ENCODE measurements at regions not wholly inside any gene's neighbourhood (a gene's known extent, or its start where the extent isn't known, plus 50 kb on each side); places are given as distances from the start of the nearest gene placed in this dataset.
A peak's percentile ranks its signal among the peaks of the same experiment; 100 is the strongest.
"Not testable (repeated sequence)": the region's sequence is repeated elsewhere in the genome, so short reads cannot be mapped to it uniquely, and the experiment has no call there.

- TF ChIP-seq TAF1 (conservative IDR thresholded peaks at IDR 0.05) (no peak), RAD21 (IDR thresholded peaks at IDR 0.05) (no peak), HNF4A (conservative IDR thresholded peaks at IDR 0.05) (no peak)
- Histone ChIP-seq H3K4me3 (ENCODE audit: low read depth in 1 of 3, low read length in 3 of 3) (peak overlapping the region in 1 of 3 donors; percentile 1), H3K36me3 (ENCODE audit: control insufficient read depth in 4 of 4, insufficient read depth in 3 of 4, low read depth in 1 of 4, low read length in 3 of 4) (no peaks in the 10 kb centered on the region), H3K27ac (ENCODE audit: low read depth in 1 of 2, low read length in 2 of 2) (no peak overlapping the region), H3K9me3 (ENCODE audit: control insufficient read depth in 4 of 4, low read length in 3 of 4) (peaks cover 0 to 3% (median 2%) of the 10 kb centered on the region in 4 donors), H3K9ac (ENCODE audit: low read depth in 1 of 2, low read length in 2 of 2) (no peak overlapping the region), H3K27me3 (ENCODE audit: control insufficient read depth in 4 of 4, insufficient read depth in 4 of 4, low read length in 3 of 4) (no peaks in the 10 kb centered on the region), H3K4me1 (ENCODE audit: control insufficient read depth in 4 of 4, insufficient read depth in 4 of 4, low read length in 3 of 4) (no peaks in the 10 kb centered on the region)
- DNase-seq (ENCODE audit: low spot score): no peak
- WGBS: 90% methylated on average over 2 of the region's 2 CpGs
These were observed 156.3 kb downstream of the MTHFS start for GRCh38 chr15:79740561-79740960.

GRCh38 chr15:79743032-79743431 lies 153.8 kb downstream of the MTHFS start:
- H3K27ac ChIP-seq (ENCODE audit: low read depth in 1 of 2, low read length in 2 of 2): no peak overlapping the region
- 93% methylated on average over 10 of the region's 10 CpGs for WGBS

GRCh38 chr15:79744485-79744884 lies 152.3 kb downstream of the MTHFS start:
- H3K9ac ChIP-seq (ENCODE audit: low read depth in 1 of 2, low read length in 2 of 2); DNase-seq (ENCODE audit: low spot score); H3K27me3 ChIP-seq (ENCODE audit: control insufficient read depth in 4 of 4, insufficient read depth in 4 of 4, low read length in 3 of 4); H3K27ac ChIP-seq (ENCODE audit: low read depth in 1 of 2, low read length in 2 of 2); H3K36me3 ChIP-seq (ENCODE audit: control insufficient read depth in 4 of 4, insufficient read depth in 3 of 4, low read depth in 1 of 4, low read length in 3 of 4); H3K9me3 ChIP-seq (ENCODE audit: control insufficient read depth in 4 of 4, low read length in 3 of 4); H3K4me3 ChIP-seq (ENCODE audit: low read depth in 1 of 3, low read length in 3 of 3); H3K4me1 ChIP-seq (ENCODE audit: control insufficient read depth in 4 of 4, insufficient read depth in 4 of 4, low read length in 3 of 4): not testable (repeated sequence)
- 54% methylated on average over 3 of the region's 3 CpGs for WGBS

More at GRCh38 chr15:79743032-79743431, 153.8 kb downstream of the MTHFS start:
- Histone ChIP-seq H3K36me3 (ENCODE audit: control insufficient read depth in 4 of 4, insufficient read depth in 3 of 4, low read depth in 1 of 4, low read length in 3 of 4) (no peaks in the 10 kb centered on the region), H3K9ac (ENCODE audit: low read depth in 1 of 2, low read length in 2 of 2) (no peak overlapping the region), H3K27me3 (ENCODE audit: control insufficient read depth in 4 of 4, insufficient read depth in 4 of 4, low read length in 3 of 4) (no peaks in the 10 kb centered on the region), H3K4me3 (ENCODE audit: low read depth in 1 of 3, low read length in 3 of 3) (no peak overlapping the region), H3K4me1 (ENCODE audit: control insufficient read depth in 4 of 4, insufficient read depth in 4 of 4, low read length in 3 of 4) (no peaks in the 10 kb centered on the region), H3K9me3 (ENCODE audit: control insufficient read depth in 4 of 4, low read length in 3 of 4) (peaks cover 0 to 2% (median under 1%) of the 10 kb centered on the region in 4 donors)
- DNase-seq (ENCODE audit: low spot score): no peak
- TF ChIP-seq FOXA2 (IDR thresholded peaks at IDR 0.05) (no peak), ATF3 (IDR thresholded peaks at IDR 0.05) (no peak), EGR1 (IDR thresholded peaks at IDR 0.05; ENCODE audit: low read depth in 2 of 2) (no peak), RXRA (IDR thresholded peaks at IDR 0.05) (no peak), JUND (IDR thresholded peaks at IDR 0.05) (no peak)

- DNase-seq (ENCODE audit: low spot score): no peak
- Histone ChIP-seq H3K36me3 (ENCODE audit: control insufficient read depth in 4 of 4, insufficient read depth in 3 of 4, low read depth in 1 of 4, low read length in 3 of 4) (no peaks in the 10 kb centered on the region), H3K27ac (ENCODE audit: low read depth in 1 of 2, low read length in 2 of 2) (no peak overlapping the region), H3K4me1 (ENCODE audit: control insufficient read depth in 4 of 4, insufficient read depth in 4 of 4, low read length in 3 of 4) (no peaks in the 10 kb centered on the region), H3K9ac (ENCODE audit: low read depth in 1 of 2, low read length in 2 of 2) (no peak overlapping the region), H3K27me3 (ENCODE audit: control insufficient read depth in 4 of 4, insufficient read depth in 4 of 4, low read length in 3 of 4) (no peaks in the 10 kb centered on the region), H3K4me3 (ENCODE audit: low read depth in 1 of 3, low read length in 3 of 3) (no peak overlapping the region), H3K9me3 (ENCODE audit: control insufficient read depth in 4 of 4, low read length in 3 of 4) (no peaks in the 10 kb centered on the region)
- TF ChIP-seq CTCF (IDR thresholded peaks at IDR 0.05; ENCODE audit: low read depth, low read length, missing input control) (no peak), FOXA1 (IDR thresholded peaks at IDR 0.05) (no peak), GABPA (IDR thresholded peaks at IDR 0.05 in 1 of 2, conservative IDR thresholded peaks at IDR 0.05 in 1 of 2) (no peak), MAX (IDR thresholded peaks at IDR 0.05) (no peak), HNF4A (conservative IDR thresholded peaks at IDR 0.05) (no peak), NR2F2 (IDR thresholded peaks at IDR 0.05) (no peak)
- WGBS: 91% methylated on average over 4 of the region's 4 CpGs
These were observed 140.4 kb downstream of the MTHFS start for GRCh38 chr15:79756365-79756764.

Measured in liver (tissue), 8 donors.